Bronchial epithelial cell (primary cell): ENCODE measurements at regions not wholly inside any gene's neighbourhood (a gene's known extent, or its start where the extent isn't known, plus 50 kb on each side); places are given as distances from the start of the nearest gene placed in this dataset.

Experiments used
- DNase-seq: peaks from one replicate; pipeline ENCODE4 v3.0.0-alpha.2; 2010; ENCODE audit warnings: low read depth
- FAIRE-seq: peaks from 2 replicates; lab custom pipeline; 2011; peaks lifted over from hg19 to GRCh38; lab: Jason Lieb, UNC
- H3K27me3 ChIP-seq: 2 replicates; pipeline ENCODE4 v1.5.1; 2011; ENCODE audit warnings: low read length; ENCODE audit not compliant: control insufficient read depth, insufficient read depth
- H3K36me3 ChIP-seq: 2 replicates; pipeline ENCODE4 v1.5.1; 2011; ENCODE audit warnings: low read length; ENCODE audit not compliant: control insufficient read depth, insufficient read depth
- H3K4me3 ChIP-seq: 2 replicates; pipeline ENCODE4 v1.5.1; 2011; ENCODE audit warnings: mild to moderate bottlenecking, low read depth, low read length, control low read depth
- CTCF ChIP-seq: IDR thresholded peaks from 2 replicates; pipeline ENCODE4 v1.5.1; 2011; ENCODE audit warnings: mild to moderate bottlenecking, moderate library complexity, low read length, control low read depth, inconsistent platforms; ENCODE audit not compliant: insufficient read depth, severe bottlenecking

- no peak overlapping the region for H3K4me3 ChIP-seq
- no peaks in the 10 kb centered on the region for H3K36me3 ChIP-seq
- TF ChIP-seq CTCF: no peak
- DNase-seq (no peak), FAIRE-seq (no peak)
- H3K27me3 ChIP-seq: no peaks in the 10 kb centered on the region
Measured at GRCh38 chr16:5693426-5693825, 595.8 kb upstream of the EEF2KMT start.

GRCh38 chr16:5681966-5682365 is 584.4 kb upstream of the EEF2KMT start:
- FAIRE-seq (no peak), DNase-seq (no peak)
- TF ChIP-seq CTCF: no peak
- Histone ChIP-seq H3K27me3 (no peaks in the 10 kb centered on the region), H3K4me3 (no peak overlapping the region), H3K36me3 (no peaks in the 10 kb centered on the region)

GRCh38 chr16:5678371-5678770 is 580.8 kb upstream of the EEF2KMT start:
- Histone ChIP-seq H3K36me3 (no peaks in the 10 kb centered on the region), H3K27me3 (no peaks in the 10 kb centered on the region), H3K4me3 (no peak overlapping the region)
- no peak for DNase-seq
- no peak for FAIRE-seq
- no peak for TF ChIP-seq CTCF

- FAIRE-seq: no peak
- H3K4me3 ChIP-seq: no peak overlapping the region
- DNase-seq: no peak
Measured at GRCh38 chr16:5671421-5671820, 573.8 kb upstream of the EEF2KMT start.

GRCh38 chr16:5670198-5670597 is 572.6 kb upstream of the EEF2KMT start:
- H3K27me3 ChIP-seq: no peaks in the 10 kb centered on the region
- TF ChIP-seq CTCF: no peak
- FAIRE-seq (no peak), DNase-seq (no peak)
- no peak overlapping the region for H3K4me3 ChIP-seq
- H3K36me3 ChIP-seq: no peaks in the 10 kb centered on the region

More at GRCh38 chr16:5671421-5671820, 573.8 kb upstream of the EEF2KMT start:
- H3K36me3 ChIP-seq: no peaks in the 10 kb centered on the region
- H3K27me3 ChIP-seq: no peaks in the 10 kb centered on the region
- no peak for TF ChIP-seq CTCF

- no peak for DNase-seq
- H3K4me3 ChIP-seq: no peak overlapping the region
- no peaks in the 10 kb centered on the region for H3K27me3 ChIP-seq
- FAIRE-seq: no peak
- no peak for TF ChIP-seq CTCF
- no peaks in the 10 kb centered on the region for H3K36me3 ChIP-seq
Measured at GRCh38 chr16:5668553-5668952, 571.0 kb upstream of the EEF2KMT start.
